ENCODE measurements at regions not wholly inside any gene's neighbourhood (a gene's known extent, or its start where the extent isn't known, plus 50 kb on each side); places are given as distances from the start of the nearest gene placed in this dataset.

- Histone ChIP-seq H3K4me1 (ENCODE audit: insufficient read depth, low read length, poor library complexity, severe bottlenecking) (no peaks in the 10 kb centered on the region), H3K27me3 (replicated peaks; ENCODE audit: insufficient read depth, low read depth, low read length, poor library complexity) (peaks cover 12% of the 10 kb centered on the region), H3K27ac (ENCODE audit: low read depth, low read length, poor library complexity, severe bottlenecking) (no peak overlapping the region), H3K36me3 (ENCODE audit: insufficient read depth, low read length, poor library complexity, severe bottlenecking) (no peaks in the 10 kb centered on the region), H3K4me3 (ENCODE audit: low read depth, low read length, poor library complexity, severe bottlenecking) (no peak overlapping the region), H3K9me3 (ENCODE audit: low read depth, low read length, poor library complexity, severe bottlenecking) (no peaks in the 10 kb centered on the region)
- CTCF ChIA-PET: no interaction called here
- no TSS peak for BruUV-seq (replicated peaks)
- no peak for DNase-seq (ENCODE audit: low spot score)
- POLR2A ChIA-PET (ENCODE audit: low non-redundant PET): no interaction called here
- no peak for TF ChIP-seq EZH2 (IDR thresholded peaks at IDR 0.05; ENCODE audit: borderline replicate concordance, low read depth, low read length, poor library complexity, severe bottlenecking)
- TF ChIP-seq CTCF (conservative IDR thresholded peaks at IDR 0.05; ENCODE audit: low read depth, low read length): no peak
- intact Hi-C loops (cut with micrococcal nuclease; ENCODE audit: unreplicated experiment): no loop called here
Observed at GRCh38 chr10:130435961-130436360, 299.8 kb downstream of the GLRX3 start.

GRCh38 chr10:130438861-130439260 lies 302.7 kb downstream of the GLRX3 start:
- DNase-seq (ENCODE audit: low spot score): no peak
- Histone ChIP-seq H3K27ac (ENCODE audit: low read depth, low read length, poor library complexity, severe bottlenecking) (no peak overlapping the region), H3K4me1 (ENCODE audit: insufficient read depth, low read length, poor library complexity, severe bottlenecking) (no peaks in the 10 kb centered on the region), H3K4me3 (ENCODE audit: low read depth, low read length, poor library complexity, severe bottlenecking) (no peak overlapping the region), H3K36me3 (ENCODE audit: insufficient read depth, low read length, poor library complexity, severe bottlenecking) (no peaks in the 10 kb centered on the region), H3K9me3 (ENCODE audit: low read depth, low read length, poor library complexity, severe bottlenecking) (no peaks in the 10 kb centered on the region), H3K27me3 (replicated peaks; ENCODE audit: insufficient read depth, low read depth, low read length, poor library complexity) (peaks cover 41% of the 10 kb centered on the region)
- ChIA-PET POLR2A (ENCODE audit: low non-redundant PET) (no interaction called here), CTCF (no interaction called here)
- intact Hi-C loops (cut with micrococcal nuclease; ENCODE audit: unreplicated experiment): no loop called here
- TF ChIP-seq CTCF (conservative IDR thresholded peaks at IDR 0.05; ENCODE audit: low read depth, low read length) (no peak), EZH2 (IDR thresholded peaks at IDR 0.05; ENCODE audit: borderline replicate concordance, low read depth, low read length, poor library complexity, severe bottlenecking) (no peak)
- BruUV-seq (replicated peaks): no TSS peak

GRCh38 chr10:130439766-130440165 lies 303.6 kb downstream of the GLRX3 start:
- Histone ChIP-seq H3K36me3 (ENCODE audit: insufficient read depth, low read length, poor library complexity, severe bottlenecking) (no peaks in the 10 kb centered on the region), H3K4me3 (ENCODE audit: low read depth, low read length, poor library complexity, severe bottlenecking) (no peak overlapping the region), H3K27ac (ENCODE audit: low read depth, low read length, poor library complexity, severe bottlenecking) (no peak overlapping the region), H3K4me1 (ENCODE audit: insufficient read depth, low read length, poor library complexity, severe bottlenecking) (no peaks in the 10 kb centered on the region), H3K9me3 (ENCODE audit: low read depth, low read length, poor library complexity, severe bottlenecking) (no peaks in the 10 kb centered on the region), H3K27me3 (replicated peaks; ENCODE audit: insufficient read depth, low read depth, low read length, poor library complexity) (peaks cover 50% of the 10 kb centered on the region)
- TF ChIP-seq EZH2 (IDR thresholded peaks at IDR 0.05; ENCODE audit: borderline replicate concordance, low read depth, low read length, poor library complexity, severe bottlenecking) (no peak), CTCF (conservative IDR thresholded peaks at IDR 0.05; ENCODE audit: low read depth, low read length) (no peak)
- no peak for DNase-seq (ENCODE audit: low spot score)
- ChIA-PET POLR2A (ENCODE audit: low non-redundant PET) (no interaction called here), CTCF (no interaction called here)
- intact Hi-C loops (cut with micrococcal nuclease; ENCODE audit: unreplicated experiment): no loop called here
- BruUV-seq (replicated peaks): no TSS peak

Data from A673 (cell line).